NCI-H446 (cell line): ENCODE measurements at regions not wholly inside any gene's neighbourhood (a gene's known extent, or its start where the extent isn't known, plus 50 kb on each side); places are given as distances from the start of the nearest gene placed in this dataset.

Experiments
- DNase-seq, 2 experiments: peaks; one replicate each; lab custom pipeline; 2025; lab: John Stamatoyannopoulos, UW

GRCh38 chr18:76684265-76684664 lies 138.1 kb upstream of the ZNF236 start:
- DNase-seq, result no peak

DNA sequence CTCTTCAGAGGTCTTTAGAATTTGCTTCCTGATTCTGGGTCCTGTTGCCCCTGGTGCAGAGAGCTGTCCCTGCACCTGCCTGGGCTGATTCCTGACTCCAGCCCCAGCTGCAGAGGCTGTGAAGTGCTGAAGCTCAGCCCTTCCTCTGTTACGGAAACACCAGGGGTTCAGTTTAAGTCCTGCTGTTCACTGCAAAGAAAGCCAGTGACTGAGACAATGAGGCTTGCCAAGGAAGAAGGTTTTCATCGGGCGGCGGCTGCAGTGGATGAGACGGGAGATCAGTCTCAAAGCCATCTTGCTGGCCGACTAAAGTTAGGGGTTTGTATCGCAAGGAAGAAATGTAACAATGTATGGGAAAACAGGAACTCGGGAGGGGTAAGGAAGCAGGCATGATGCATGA lies 142.4 kb upstream of the ZNF236 start:
- no peak for DNase-seq

DNA sequence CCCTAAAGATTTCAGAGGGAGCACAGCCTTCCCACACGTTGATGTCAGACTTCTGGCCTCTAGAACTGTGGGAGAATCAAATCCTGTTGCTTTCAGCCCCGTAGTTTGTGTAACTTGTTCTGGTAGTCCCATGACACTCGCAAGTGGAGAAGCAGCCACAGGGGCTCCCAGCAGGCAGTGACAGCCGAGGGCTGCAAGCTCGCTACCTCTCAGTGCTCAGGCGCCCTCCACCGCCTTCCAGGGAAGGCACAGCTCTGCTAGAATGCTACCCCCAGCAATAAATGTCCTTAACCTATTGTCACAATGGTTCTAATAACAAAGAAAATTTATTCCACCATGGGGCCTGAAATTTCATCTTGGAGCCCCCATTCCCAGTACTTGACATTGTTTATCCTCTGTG lies 143.1 kb upstream of the ZNF236 start:
- DNase-seq, result no peak

- DNase-seq, result no peak
Observed at GRCh38 chr18:76678248-76678647, 144.1 kb upstream of the ZNF236 start.

DNA sequence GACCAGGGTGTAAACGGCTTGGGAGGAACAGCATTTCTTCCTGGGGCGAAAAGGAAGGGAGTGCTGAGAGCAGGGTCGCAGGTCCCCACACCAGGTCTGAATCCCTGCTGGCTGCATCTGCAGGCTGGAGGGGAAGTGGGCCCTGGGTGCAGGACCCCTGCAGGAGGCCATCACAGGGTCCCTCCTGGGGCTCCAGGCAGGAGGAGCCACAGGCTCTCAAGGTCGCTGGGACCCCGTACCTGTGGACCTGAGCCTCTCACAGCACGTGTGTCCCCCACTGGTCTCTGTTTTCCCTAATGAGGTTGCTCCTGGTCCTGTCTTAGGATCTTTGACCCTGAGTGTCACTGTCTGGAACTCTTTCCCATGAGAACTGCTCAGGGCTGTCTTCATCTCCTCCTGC lies 147.8 kb upstream of the ZNF236 start:
- DNase-seq, result no peak

DNA sequence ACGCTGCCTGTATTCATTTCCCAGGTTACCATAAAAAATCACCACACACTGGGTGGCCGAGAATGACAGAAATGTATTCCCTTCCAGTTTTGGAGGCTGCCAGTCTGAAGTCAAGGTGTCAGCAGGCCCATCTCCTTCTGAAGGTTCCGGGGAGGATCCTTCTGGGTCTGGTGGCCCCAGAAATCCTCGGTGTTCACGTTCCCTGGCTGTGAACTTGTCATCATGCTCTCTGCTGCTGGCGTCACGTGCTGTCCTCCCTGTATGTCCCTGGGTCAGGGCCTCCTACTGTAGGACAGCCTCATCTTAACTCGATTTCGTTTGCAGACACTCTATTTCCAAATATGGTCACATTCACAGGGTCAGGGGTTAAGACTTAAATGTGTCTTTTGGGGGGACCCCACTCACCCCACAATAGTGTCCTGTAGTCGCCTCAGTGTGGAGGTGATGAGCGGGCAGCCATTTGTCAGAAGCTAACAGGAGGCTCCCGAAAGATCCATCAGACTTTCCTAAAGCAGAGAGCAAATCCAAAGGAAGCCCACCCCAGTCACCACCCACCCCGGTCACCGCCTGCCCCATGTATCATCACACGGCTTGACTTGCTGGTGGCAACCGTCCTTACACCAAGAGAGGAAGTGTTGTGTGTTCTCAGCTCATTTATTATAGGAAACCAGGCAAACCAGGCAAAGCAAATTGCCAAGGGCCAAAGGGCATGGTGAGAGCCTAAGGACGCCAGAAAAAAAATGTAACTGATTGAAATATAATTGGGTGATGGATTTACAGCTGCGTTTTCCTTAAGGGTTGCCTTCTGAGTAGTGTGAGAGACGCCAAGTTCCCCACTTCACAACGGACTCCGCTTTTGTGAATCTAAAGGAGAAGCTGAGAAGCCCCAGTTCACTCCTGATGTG lies 148.8 kb upstream of the ZNF236 start:
- DNase-seq, result no peak

DNA sequence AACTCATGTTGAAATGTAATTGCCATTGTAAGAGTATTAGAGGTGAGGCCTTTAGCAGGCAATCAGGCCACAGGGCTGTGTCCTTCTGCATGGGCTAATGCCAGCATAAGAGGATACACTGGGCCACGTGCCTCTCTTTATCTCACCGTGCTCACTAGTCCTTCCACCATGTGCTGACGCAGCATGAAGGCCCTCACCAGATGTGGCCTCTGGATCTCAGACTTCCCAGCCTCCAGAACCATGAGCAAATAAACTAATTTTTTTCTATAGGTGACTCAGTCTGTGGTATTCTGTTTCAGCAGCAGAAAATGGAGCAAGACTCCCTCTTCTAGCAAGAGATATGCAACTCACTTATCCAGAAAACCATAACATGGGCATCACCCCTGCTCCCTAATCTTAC lies 149.7 kb upstream of the ZNF236 start:
- no peak for DNase-seq

DNA sequence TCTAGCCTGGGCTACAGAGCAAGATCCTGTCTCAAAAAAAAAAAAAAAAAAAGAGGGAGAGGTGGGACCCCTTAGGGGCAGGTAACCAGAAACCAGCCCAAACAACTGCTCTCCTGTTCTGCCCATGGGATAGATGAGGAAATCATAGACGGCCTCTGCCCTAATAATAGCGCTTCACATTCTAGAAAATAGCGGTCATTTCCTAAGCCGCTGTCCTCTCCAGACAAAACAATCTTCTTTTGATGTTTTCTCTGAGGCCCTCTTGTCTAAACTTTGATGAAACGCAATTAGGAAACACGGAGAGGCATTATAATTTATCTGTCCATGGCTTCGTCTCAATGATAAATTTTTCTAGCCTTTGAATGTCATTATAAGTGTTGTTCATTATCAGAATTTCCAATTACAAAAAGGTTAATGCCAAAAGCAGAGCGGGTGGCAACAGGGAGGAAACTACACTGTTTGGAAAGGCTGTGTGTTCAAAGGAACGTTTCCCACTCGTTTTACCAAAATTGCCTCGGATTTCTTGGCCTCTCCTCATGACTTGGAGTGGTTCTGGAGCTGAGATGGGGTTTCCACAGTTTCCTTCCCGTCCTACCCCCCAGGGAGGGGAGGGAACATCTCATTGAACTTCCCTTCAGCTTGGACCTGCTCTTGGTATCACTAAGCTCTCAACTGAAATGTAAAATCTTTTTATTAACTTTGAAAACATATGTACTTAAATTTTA lies 151.6 kb upstream of the ZNF236 start:
- DNase-seq, result no peak

GRCh38 chr18:76668546-76668945 lies 153.8 kb upstream of the ZNF236 start:
- DNase-seq, result no peak

DNA sequence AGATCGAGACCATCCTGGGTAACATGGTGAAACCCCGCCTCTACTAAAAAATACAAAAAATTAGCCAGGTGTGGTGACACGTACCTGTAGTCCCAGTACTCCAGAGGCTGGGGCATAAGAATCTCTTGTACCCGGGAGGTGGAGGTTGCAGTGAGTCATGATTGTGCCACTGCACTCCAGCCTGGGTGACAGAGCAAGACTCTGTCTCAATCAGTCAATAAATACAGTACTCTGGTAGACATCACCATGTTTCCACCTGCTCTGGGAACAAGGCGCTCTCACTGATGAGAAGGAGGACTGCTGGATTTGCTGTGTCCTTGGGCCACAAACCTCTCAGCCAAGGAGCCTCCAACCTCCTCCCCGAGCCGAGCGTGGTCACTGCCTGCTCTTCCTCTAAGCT lies 154.2 kb upstream of the ZNF236 start:
- DNase-seq, result no peak

GRCh38 chr18:76667603-76668002 lies 154.8 kb upstream of the ZNF236 start:
- no peak for DNase-seq

DNA sequence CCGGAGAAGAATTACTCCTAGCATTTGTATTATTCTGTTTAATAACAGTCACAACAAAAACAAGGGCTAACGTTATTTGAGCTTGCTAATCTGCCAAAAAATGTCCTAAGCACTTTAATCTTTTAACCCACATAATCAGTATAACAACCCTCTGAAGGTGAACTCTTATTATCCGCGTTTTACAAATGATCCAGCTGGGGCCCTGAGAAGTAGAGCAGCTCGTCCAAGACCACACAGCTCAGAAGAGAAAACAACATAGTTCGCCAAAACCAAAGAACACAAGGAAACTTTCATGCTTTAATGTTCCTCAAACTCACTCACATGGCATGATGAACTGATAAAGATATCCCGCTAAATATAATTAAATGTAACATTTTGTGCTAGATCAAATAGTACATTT lies 159.7 kb upstream of the ZNF236 start:
- no peak for DNase-seq

DNA sequence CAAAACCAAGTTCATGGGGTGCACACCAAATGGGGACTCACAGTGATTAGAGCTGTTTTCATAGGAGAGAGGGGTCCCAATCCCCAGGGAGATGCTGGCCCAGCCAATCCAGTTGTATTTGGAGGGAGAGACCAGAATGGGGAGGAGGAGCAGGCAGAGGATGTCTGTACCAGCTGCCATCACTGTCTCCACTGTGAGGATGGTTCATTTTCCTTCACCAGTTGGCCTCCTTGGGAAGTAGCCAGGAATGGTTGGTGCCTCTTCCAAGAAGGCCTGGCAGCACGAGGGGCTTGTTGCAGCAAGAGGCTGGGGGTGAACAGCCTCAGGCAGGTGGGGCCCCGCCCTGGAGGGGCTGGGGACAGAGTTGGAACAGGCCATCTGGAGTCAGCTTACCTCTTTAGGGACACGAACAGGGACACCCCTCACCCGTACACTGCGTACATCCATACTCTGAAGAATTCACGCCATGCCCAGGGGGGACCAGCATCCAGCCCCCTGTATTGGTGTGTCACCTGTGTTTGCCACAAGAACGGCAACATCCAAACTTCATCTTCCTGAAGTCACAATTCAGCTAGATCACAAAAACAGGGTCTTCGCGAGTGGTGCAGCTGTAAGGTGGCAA lies 161.7 kb upstream of the ZNF236 start:
- no peak for DNase-seq

GRCh38 chr18:76658627-76659026 lies 163.6 kb upstream of the ZNF516 start:
- no peak for DNase-seq

GRCh38 chr18:76657911-76658470 lies 162.9 kb upstream of the ZNF516 start:
- DNase-seq, result no peak

GRCh38 chr18:76656925-76657827 lies 162.1 kb upstream of the ZNF516 start:
- DNase-seq, result no peak

- DNase-seq, result no peak
Observed at GRCh38 chr18:76654577-76654976, 159.5 kb upstream of the ZNF516 start.

DNA sequence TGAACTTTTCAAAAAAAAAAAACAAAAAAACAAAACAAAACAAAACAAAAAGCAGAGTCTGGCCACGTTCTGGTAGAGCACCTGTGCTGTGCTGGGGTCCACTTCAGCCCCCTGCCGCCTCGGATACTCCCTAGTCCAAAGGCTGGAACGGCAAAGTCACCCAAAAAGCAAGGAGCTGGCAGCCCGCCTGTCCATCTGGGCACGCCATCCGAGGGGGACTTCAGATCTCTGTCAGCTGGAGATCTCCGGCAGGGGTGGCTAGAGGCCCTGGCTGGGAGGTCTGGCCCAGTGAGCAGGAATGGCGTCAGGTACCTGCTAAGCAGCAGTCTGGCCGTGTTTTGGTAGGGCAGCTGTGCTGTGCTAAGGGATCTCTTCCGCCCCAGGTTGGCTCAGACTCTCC lies 152.3 kb upstream of the ZNF516 start:
- no peak for DNase-seq

- no peak for DNase-seq
Observed at GRCh38 chr18:76644580-76644979, 149.5 kb upstream of the ZNF516 start.

- DNase-seq, result no peak
Observed at GRCh38 chr18:76643996-76644395, 149.0 kb upstream of the ZNF516 start.

DNA sequence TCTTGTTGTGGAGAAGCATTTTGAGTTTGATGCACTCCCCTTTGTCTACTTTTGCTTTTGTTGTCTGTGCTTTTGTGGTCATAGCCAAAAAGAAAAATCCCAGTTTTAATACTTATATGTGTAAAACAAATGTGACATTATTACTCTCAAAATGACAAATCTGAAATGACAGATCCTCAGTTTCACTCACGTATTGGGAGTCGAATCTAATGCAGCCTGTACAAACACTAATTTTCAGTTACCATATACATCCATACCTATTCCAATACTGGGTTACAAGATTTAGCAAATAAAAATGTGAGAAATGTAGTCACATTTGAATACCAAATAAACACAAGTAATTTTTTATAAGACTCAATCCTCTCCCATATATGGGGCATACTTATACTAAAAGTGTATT lies 148.2 kb upstream of the ZNF516 start:
- DNase-seq, result no peak

GRCh38 chr18:76640438-76640837 lies 145.4 kb upstream of the ZNF516 start:
- no peak for DNase-seq
